ENCODE measurements at regions not wholly inside any gene's neighbourhood (a gene's known extent, or its start where the extent isn't known, plus 50 kb on each side); places are given as distances from the start of the nearest gene placed in this dataset.

DNA sequence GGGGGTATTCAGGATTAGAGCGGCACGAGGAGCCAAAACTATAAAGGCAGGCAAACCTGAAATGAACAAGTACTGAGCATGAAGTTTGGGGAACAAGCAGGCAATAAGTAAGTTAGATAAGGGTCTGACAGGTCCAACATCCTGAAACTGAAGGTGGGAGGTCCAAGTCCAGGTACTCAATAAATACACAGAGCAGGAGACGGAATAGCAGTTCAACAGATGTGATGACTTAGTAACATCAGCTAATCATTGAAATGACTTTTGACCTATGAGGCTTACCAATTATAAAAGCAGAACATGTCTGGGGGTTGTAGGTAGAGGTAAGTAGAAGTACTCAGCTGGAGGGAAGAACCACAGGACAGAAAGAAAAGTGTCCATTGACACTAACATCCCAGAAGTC lies 132.8 kb upstream of the PDZRN3 start:
- no peak for TF ChIP-seq MYC (IDR thresholded peaks at IDR 0.05; ENCODE audit: low read depth, low read length)
- no peak for TF ChIP-seq POLR2A (IDR thresholded peaks at IDR 0.05; ENCODE audit: extremely low read depth, insufficient read length)
- TF ChIP-seq MAX (IDR thresholded peaks at IDR 0.05; ENCODE audit: low read depth, low read length) = no peak
- TF ChIP-seq, protein P1, sequence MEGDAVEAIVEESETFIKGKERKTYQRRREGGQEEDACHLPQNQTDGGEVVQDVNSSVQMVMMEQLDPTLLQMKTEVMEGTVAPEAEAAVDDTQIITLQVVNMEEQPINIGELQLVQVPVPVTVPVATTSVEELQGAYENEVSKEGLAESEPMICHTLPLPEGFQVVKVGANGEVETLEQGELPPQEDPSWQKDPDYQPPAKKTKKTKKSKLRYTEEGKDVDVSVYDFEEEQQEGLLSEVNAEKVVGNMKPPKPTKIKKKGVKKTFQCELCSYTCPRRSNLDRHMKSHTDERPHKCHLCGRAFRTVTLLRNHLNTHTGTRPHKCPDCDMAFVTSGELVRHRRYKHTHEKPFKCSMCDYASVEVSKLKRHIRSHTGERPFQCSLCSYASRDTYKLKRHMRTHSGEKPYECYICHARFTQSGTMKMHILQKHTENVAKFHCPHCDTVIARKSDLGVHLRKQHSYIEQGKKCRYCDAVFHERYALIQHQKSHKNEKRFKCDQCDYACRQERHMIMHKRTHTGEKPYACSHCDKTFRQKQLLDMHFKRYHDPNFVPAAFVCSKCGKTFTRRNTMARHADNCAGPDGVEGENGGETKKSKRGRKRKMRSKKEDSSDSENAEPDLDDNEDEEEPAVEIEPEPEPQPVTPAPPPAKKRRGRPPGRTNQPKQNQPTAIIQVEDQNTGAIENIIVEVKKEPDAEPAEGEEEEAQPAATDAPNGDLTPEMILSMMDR (IDR thresholded peaks at IDR 0.05; ENCODE audit: low read depth, low read length) = no peak
- DNase-seq (ENCODE audit: low read depth) = no peak
- no peak overlapping the region for H3K4me3 ChIP-seq (ENCODE audit: low read depth, low read length)

- H3K4me3 ChIP-seq (ENCODE audit: low read depth, low read length) = no peak overlapping the region
- no peak for TF ChIP-seq MAX (IDR thresholded peaks at IDR 0.05; ENCODE audit: low read depth, low read length)
- TF ChIP-seq POLR2A (IDR thresholded peaks at IDR 0.05; ENCODE audit: extremely low read depth, insufficient read length) = no peak
- TF ChIP-seq, protein P1 (IDR thresholded peaks at IDR 0.05; ENCODE audit: low read depth, low read length) = no peak
- TF ChIP-seq MYC (IDR thresholded peaks at IDR 0.05; ENCODE audit: low read depth, low read length) = no peak
- no peak for DNase-seq (ENCODE audit: low read depth)
Measured at GRCh38 chr3:73753985-73754384, 129.2 kb upstream of the PDZRN3 start.

GRCh38 chr3:73752338-73752737 lies 127.6 kb upstream of the PDZRN3 start:
- no peak for DNase-seq (ENCODE audit: low read depth)
- no peak overlapping the region for H3K4me3 ChIP-seq (ENCODE audit: low read depth, low read length)
- no peak for TF ChIP-seq POLR2A (IDR thresholded peaks at IDR 0.05; ENCODE audit: extremely low read depth, insufficient read length)
- no peak for TF ChIP-seq MYC (IDR thresholded peaks at IDR 0.05; ENCODE audit: low read depth, low read length)
- no peak for TF ChIP-seq MAX (IDR thresholded peaks at IDR 0.05; ENCODE audit: low read depth, low read length)
- TF ChIP-seq, protein P1 (IDR thresholded peaks at IDR 0.05; ENCODE audit: low read depth, low read length) = no peak

DNA sequence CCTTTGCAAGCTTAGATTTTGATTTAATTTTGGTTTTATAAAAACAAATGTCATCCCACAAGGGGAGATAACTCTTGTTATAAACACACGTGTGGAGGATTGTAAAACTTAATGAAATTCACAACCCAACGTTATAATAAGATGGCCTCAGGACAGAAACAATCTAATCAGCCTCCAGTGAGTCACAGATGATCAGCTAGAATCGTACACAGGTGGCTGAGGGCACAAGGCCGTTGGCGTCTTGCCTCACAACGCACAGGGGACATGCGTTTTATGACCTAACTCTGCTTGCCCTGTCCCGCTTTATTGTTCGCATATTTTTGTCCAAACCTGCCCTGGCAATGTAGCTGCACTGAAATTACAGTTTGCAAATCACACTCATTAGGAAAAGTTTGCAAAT lies 121.9 kb upstream of the PDZRN3 start:
- TF ChIP-seq, protein P1 (IDR thresholded peaks at IDR 0.05; ENCODE audit: low read depth, low read length) = no peak
- TF ChIP-seq MYC (IDR thresholded peaks at IDR 0.05; ENCODE audit: low read depth, low read length) = no peak
- TF ChIP-seq POLR2A (IDR thresholded peaks at IDR 0.05; ENCODE audit: extremely low read depth, insufficient read length) = no peak
- TF ChIP-seq MAX (IDR thresholded peaks at IDR 0.05; ENCODE audit: low read depth, low read length) = no peak
- no peak overlapping the region for H3K4me3 ChIP-seq (ENCODE audit: low read depth, low read length)
- DNase-seq (ENCODE audit: low read depth) = no peak

DNA sequence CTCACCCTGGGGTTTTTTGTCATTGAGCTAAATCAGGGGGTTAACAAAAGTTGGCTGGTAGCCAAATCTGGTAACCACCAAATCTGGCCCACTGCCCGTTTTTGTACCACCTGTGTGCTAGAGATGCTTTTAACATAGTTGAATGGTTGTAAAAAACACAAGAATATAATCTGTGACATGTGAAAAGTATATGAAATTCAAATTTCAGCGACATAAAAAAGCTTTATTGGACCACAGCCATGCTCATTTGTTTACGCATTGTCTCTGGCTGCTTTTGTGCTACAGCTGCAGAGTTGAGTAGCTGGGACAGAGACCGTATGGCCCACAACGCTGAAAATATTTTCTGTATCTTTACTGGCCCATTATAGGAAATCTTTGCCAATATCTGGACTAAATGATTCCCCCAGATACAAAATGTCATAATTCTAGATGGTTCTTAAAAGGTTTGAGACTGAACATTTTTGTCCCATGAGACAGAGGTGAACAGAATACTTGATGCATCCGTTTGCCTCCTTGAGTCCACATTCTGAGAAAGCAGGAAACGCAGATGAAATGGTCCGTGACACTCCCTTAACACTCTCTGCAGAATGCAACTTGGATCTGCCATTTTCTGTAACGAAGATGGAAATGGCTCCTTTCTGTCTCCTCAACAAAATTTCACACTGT lies 120.9 kb upstream of the PDZRN3 start:
- no peak for DNase-seq (ENCODE audit: low read depth)
- no peak overlapping the region for H3K4me3 ChIP-seq (ENCODE audit: low read depth, low read length)
- TF ChIP-seq, protein P1 (IDR thresholded peaks at IDR 0.05; ENCODE audit: low read depth, low read length) = no peak
- TF ChIP-seq MAX (IDR thresholded peaks at IDR 0.05; ENCODE audit: low read depth, low read length) (no peak), POLR2A (IDR thresholded peaks at IDR 0.05; ENCODE audit: extremely low read depth, insufficient read length) (no peak)
